ENCODE measurements at regions not wholly inside any gene's neighbourhood (a gene's known extent, or its start where the extent isn't known, plus 50 kb on each side); places are given as distances from the start of the nearest gene placed in this dataset.

DNA sequence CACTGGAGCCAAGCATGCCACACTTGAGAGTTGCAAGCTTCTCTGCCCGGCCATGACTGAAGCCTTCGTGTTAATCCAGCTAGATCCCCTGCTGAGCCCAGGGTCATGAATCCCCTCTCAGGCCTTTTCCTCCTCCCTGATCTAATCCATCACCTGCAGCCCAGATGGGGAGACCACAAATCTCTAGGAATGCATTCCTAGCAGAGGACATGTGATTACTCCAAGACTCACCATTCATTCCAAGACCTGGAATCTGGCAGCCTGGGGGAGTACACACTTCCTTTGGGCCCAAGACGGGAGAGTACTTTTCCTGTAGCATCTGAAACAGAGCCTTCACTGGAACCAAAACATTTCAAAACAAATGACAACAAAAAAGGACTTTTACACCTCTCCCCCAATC, 269.3 kb upstream of the NFIA start:
- no peak for DNase-seq
- no peak overlapping the region for H3K4me3 Mint-ChIP-seq
- no peaks in the 10 kb centered on the region for H3K4me1 ChIP-seq (ENCODE audit: insufficient read depth, low read length)

More for the DNA sequence above, 269.3 kb upstream of the NFIA start:
- no peaks in the 10 kb centered on the region for H3K79me1 ChIP-seq (ENCODE audit: insufficient read depth, low read depth, low read length, poor library complexity, severe bottlenecking)
- no peaks in the 10 kb centered on the region for H3K9me3 ChIP-seq (ENCODE audit: control insufficient read depth, low read depth, low read length)
- peaks cover 0 to 9% (median 2%) of the 10 kb centered on the region in 3 experiments; a peak in 6 of 7 replicates for H3K36me3 Mint-ChIP-seq (ENCODE audit: insufficient read depth in 1 of 3, low read depth in 3 of 3)
- H3K27me3 ChIP-seq (ENCODE audit: insufficient read depth, low read length): no peaks in the 10 kb centered on the region
- H2BK20ac ChIP-seq (ENCODE audit: low read depth, low read length, poor library complexity, severe bottlenecking): no peak overlapping the region
- no peak overlapping the region for H3K56ac ChIP-seq (ENCODE audit: insufficient read length, low read depth, low read length)
- no peak overlapping the region for H2BK5ac ChIP-seq (ENCODE audit: insufficient read length, low read length)
- no peaks in the 10 kb centered on the region; a peak in 1 of 4 replicates for H3K4me1 Mint-ChIP-seq
- H2BK15ac ChIP-seq (ENCODE audit: low read depth, low read length): no peak overlapping the region
- H3K18ac ChIP-seq (ENCODE audit: insufficient read length, low read depth, low read length): no peak overlapping the region
- no peak overlapping the region for H3K27ac Mint-ChIP-seq
- H4K20me1 ChIP-seq (ENCODE audit: control insufficient read depth, insufficient read depth, insufficient read length): no peaks in the 10 kb centered on the region
- peaks cover 0 to 12% of the 10 kb centered on the region in 2 experiments; a peak in 4 of 5 replicates for H3K9me3 Mint-ChIP-seq
- TF ChIP-seq, protein P1, sequence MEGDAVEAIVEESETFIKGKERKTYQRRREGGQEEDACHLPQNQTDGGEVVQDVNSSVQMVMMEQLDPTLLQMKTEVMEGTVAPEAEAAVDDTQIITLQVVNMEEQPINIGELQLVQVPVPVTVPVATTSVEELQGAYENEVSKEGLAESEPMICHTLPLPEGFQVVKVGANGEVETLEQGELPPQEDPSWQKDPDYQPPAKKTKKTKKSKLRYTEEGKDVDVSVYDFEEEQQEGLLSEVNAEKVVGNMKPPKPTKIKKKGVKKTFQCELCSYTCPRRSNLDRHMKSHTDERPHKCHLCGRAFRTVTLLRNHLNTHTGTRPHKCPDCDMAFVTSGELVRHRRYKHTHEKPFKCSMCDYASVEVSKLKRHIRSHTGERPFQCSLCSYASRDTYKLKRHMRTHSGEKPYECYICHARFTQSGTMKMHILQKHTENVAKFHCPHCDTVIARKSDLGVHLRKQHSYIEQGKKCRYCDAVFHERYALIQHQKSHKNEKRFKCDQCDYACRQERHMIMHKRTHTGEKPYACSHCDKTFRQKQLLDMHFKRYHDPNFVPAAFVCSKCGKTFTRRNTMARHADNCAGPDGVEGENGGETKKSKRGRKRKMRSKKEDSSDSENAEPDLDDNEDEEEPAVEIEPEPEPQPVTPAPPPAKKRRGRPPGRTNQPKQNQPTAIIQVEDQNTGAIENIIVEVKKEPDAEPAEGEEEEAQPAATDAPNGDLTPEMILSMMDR (conservative IDR thresholded peaks at IDR 0.05): no peak
- no peak overlapping the region for H3T11ph ChIP-seq (ENCODE audit: low read length)
- no peak overlapping the region for H3K23ac ChIP-seq (ENCODE audit: insufficient read length, low read depth, low read length)
- H2AFZ ChIP-seq (ENCODE audit: low read length): no peak overlapping the region
- H2BK120ac ChIP-seq (ENCODE audit: low read depth, low read length, poor library complexity, severe bottlenecking): no peak overlapping the region
- no peak overlapping the region for H3K4ac ChIP-seq (ENCODE audit: low read depth, low read length)
- H2AK5ac ChIP-seq (ENCODE audit: insufficient read length, low read length): no peak overlapping the region
- no peak overlapping the region for H3K9ac ChIP-seq (ENCODE audit: extremely low read depth, insufficient read length, low read length)
- no peaks in the 10 kb centered on the region for H3K79me2 ChIP-seq (ENCODE audit: insufficient read depth, low read length)
- no CpG with 5 or more reads among the region's 3 CpGs for WGBS (ENCODE audit: extremely low coverage, insufficient read length, low lambda C conversion rate)
- no peak overlapping the region for H4K91ac ChIP-seq (ENCODE audit: insufficient read length, low read depth, low read length)
- no peak overlapping the region for H3K14ac ChIP-seq (ENCODE audit: insufficient read depth, low read length)
- H3K27me3 Mint-ChIP-seq (ENCODE audit: low read depth): no peaks in the 10 kb centered on the region; the same call in 1 of the 2 replicates
- no peaks in the 10 kb centered on the region for H3K23me2 ChIP-seq (ENCODE audit: insufficient read length, low read depth, low read length, poor library complexity, severe bottlenecking)
- H3K4me2 ChIP-seq (ENCODE audit: insufficient read depth, insufficient read length, low read length): no peak overlapping the region
- no peak overlapping the region for H2BK12ac ChIP-seq (ENCODE audit: insufficient read length, low read depth, low read length)
- no peak overlapping the region for H4K5ac ChIP-seq (ENCODE audit: insufficient read length, low read depth, low read length)
- no peak overlapping the region for H3K27ac ChIP-seq (ENCODE audit: insufficient read length, low read depth, low read length)
- H4K8ac ChIP-seq (replicated peaks; ENCODE audit: insufficient read length, low read depth, low read length): no peak overlapping the region
